D721Med (cell line): ENCODE measurements at regions not wholly inside any gene's neighbourhood (a gene's known extent, or its start where the extent isn't known, plus 50 kb on each side); places are given as distances from the start of the nearest gene placed in this dataset.

Source experiments
- DNase-seq: peaks from one replicate; pipeline ENCODE4 v3.0.0; 2011; ENCODE audit warnings: low spot score; ENCODE audit not compliant: insufficient read length
- FAIRE-seq: peaks from 2 replicates; lab custom pipeline; 2011; peaks lifted over from hg19 to GRCh38; lab: Jason Lieb, UNC
- TF ChIP-seq, protein P1 (sequence below): IDR thresholded peaks from 2 replicates; pipeline ENCODE4 v1.5.1; 2012; ENCODE audit warnings: mild to moderate bottlenecking, control low read depth; ENCODE audit not compliant: insufficient read depth; ENCODE audit errors: missing control alignments

- DNase-seq (no peak), FAIRE-seq (no peak)
- TF ChIP-seq, protein P1, sequence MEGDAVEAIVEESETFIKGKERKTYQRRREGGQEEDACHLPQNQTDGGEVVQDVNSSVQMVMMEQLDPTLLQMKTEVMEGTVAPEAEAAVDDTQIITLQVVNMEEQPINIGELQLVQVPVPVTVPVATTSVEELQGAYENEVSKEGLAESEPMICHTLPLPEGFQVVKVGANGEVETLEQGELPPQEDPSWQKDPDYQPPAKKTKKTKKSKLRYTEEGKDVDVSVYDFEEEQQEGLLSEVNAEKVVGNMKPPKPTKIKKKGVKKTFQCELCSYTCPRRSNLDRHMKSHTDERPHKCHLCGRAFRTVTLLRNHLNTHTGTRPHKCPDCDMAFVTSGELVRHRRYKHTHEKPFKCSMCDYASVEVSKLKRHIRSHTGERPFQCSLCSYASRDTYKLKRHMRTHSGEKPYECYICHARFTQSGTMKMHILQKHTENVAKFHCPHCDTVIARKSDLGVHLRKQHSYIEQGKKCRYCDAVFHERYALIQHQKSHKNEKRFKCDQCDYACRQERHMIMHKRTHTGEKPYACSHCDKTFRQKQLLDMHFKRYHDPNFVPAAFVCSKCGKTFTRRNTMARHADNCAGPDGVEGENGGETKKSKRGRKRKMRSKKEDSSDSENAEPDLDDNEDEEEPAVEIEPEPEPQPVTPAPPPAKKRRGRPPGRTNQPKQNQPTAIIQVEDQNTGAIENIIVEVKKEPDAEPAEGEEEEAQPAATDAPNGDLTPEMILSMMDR = no peak
Measured at GRCh38 chr5:74196233-74196632, 444.3 kb downstream of the ENC1 start.

GRCh38 chr5:74194196-74194595 lies 446.3 kb downstream of the ENC1 start:
- TF ChIP-seq, protein P1 = no peak
- FAIRE-seq (no peak), DNase-seq (no peak)

DNA sequence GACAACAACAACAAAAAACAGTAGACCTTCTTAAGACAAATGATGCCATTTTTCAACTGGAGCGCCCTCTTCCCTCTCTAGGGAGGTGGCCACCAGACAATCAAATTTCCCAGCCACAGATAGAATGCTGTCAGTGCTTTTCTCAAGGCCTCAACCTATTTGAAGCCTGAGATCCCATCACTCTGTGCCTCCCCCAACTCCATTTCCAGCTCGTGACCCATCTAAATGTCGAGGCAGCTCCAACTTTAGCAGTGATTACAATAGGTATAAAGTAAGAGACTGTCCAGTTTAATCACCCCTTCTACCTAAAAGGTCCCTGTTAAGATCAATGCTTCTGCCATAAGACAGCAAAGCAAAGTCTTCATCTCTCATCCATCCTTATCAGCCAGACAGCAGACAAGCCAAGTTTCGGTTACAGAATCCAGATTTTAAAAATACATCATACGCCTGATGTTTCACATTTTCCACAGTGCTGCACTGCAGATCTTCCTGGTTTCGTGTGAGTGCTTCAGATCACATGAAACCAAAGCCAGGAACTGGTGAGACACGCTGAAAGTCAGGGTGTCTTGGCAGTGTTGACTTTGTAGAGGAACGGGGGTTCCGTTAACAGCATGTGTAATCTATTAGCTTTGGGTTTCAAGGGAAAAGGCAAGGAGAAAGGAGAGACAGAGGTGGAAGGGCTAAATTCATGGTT lies 447.8 kb downstream of the ENC1 start:
- TF ChIP-seq, protein P1 = no peak
- no peak for FAIRE-seq
- DNase-seq = no peak

DNA sequence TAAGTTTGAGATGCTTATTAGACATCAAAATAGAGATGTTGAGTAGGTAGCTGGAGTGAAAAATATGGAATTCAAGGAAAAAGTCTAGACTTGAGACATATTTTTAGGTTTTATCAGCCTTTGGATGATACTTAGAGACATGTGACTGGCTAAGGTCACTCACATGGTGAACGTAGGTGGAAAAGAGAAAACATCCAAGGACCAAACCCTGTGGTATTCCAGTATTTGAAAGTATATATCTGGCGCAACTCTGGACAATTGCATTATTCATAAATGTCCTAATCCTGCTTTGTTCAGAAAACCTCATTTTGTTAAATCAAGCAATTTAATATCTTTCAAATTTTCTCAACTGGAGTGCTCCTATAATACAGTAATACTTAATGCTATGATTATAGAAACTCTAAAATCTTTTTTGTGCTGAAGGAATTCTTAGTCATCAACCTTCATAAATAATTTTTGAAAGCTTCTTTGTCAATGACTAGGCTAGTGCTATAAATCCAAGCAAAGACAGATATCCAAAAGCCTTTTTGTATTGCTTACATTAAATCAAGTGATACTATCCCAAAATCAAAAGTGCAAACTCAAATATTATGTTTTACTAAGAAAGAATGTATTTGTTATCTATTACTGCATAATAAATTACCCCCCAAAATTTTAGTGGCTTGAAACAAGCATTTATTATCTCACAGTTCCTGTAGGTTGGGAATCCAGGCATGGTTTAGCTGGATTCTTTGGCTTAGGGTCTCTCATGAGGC lies 452.0 kb downstream of the ENC1 start:
- DNase-seq (no peak), FAIRE-seq (no peak)
- TF ChIP-seq, protein P1 = no peak

DNA sequence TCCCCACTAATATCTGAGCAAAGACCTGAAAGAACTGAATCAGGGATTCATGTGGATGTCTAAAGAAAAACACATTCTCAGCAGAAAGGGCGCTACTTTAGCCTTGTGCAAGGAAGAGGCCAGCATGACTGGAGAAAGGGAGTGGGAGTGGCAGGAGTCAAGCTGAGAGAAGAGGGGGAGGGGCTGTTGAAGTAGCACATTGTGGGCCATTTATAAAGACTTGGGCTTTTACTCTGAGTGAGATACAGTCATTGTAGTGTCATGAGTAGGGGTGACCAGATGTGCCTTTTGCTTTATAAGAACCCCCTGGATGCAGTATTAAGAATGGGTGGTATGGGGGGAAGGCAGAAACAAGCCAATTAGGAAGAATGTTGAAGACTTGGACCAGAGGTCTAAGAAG lies 452.8 kb downstream of the ENC1 start:
- no peak for FAIRE-seq
- TF ChIP-seq, protein P1 = no peak
- DNase-seq = no peak

DNA sequence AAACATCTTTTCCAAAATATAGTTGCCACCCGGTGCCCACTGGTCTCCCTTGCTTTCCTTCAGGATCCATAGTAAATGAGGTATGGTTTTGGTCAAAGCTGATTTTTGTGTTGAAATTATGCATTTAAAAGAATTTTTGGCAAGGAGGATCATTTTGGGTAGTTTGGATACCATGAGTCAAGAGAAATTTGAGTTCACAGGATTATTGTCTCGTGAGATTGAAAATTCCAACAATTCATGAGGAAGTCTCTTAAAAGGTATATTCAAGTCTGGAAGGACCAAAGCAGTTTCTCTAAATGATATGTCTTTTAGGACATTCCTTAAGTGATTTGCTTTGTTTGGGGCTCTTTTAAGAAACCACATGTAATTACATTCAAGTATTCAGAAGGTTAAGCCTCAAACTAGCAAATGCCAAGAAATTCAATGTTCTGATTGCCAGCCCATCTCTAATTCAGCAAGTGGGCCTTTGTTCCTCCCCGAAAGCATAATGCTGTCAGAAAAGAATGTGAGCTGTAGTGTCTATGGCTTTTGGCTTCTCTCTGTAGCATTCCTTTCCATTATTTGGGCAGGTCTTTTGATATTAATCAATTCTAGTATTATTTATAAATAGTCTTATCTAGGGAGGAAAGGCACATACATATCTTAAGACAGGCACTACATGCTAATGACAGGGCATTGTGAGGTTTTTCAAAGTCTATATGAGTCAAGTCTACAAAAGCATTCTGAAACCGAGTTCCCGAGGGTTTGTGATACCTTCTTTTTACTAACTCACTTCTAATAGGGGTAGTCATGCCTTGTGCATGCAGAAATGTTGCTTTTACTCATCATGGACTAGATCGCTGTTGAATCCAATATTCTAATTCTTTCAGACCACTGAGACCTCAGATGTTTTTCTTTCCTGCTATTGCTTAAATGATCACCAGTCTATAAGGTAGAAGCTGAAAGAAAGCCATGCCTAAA lies 453.9 kb downstream of the ENC1 start:
- TF ChIP-seq, protein P1 = no peak
- FAIRE-seq = no peak
- DNase-seq = no peak
